ENCODE measurements at regions not wholly inside any gene's neighbourhood (a gene's known extent, or its start where the extent isn't known, plus 50 kb on each side); places are given as distances from the start of the nearest gene placed in this dataset.

DNA sequence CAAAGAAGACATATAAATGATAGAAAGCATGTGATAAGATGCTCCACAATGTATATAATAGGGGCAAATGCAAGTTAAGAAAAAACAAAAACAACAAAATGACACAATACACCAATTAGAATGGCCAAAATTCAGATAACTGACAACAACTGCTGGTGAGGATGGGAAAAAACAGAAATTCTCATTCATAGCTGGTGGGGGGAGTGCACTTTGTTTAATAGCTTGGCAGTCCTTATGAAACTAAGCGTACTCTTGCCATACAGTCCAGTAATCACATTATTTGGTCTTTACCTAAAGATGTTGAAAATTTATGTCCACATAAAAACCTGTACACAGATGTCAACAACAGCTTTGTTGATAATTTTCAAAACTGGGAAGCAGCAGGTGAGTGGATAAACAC, 791.1 kb upstream of the CDH10 start:
- intact Hi-C loops (cut with micrococcal nuclease; ENCODE audit: unreplicated experiment) = no loop called here
- Mint-ChIP-seq H3K4me3 (ENCODE audit: unreplicated experiment) (no peak overlapping the region), H3K4me1 (ENCODE audit: low read depth, unreplicated experiment) (no peaks in the 10 kb centered on the region), H3K27me3 (ENCODE audit: insufficient read depth, unreplicated experiment) (peaks cover 2% of the 10 kb centered on the region), H3K36me3 (ENCODE audit: insufficient read depth, unreplicated experiment) (no peaks in the 10 kb centered on the region), H3K9me3 (ENCODE audit: unreplicated experiment) (no peaks in the 10 kb centered on the region), H3K27ac (ENCODE audit: unreplicated experiment) (no peak overlapping the region)
- Histone ChIP-seq H3K36me3 (ENCODE audit: control insufficient read depth, insufficient read depth, low read length) (no peaks in the 10 kb centered on the region), H3K9me3 (no peaks in the 10 kb centered on the region), H3K4me1 (no peaks in the 10 kb centered on the region), H3K27me3 (replicated peaks; ENCODE audit: control insufficient read depth, insufficient read depth, low read length) (no peaks in the 10 kb centered on the region), H3K4me3 (ENCODE audit: low read depth, low read length) (no peak overlapping the region)
- TF ChIP-seq, protein P1, sequence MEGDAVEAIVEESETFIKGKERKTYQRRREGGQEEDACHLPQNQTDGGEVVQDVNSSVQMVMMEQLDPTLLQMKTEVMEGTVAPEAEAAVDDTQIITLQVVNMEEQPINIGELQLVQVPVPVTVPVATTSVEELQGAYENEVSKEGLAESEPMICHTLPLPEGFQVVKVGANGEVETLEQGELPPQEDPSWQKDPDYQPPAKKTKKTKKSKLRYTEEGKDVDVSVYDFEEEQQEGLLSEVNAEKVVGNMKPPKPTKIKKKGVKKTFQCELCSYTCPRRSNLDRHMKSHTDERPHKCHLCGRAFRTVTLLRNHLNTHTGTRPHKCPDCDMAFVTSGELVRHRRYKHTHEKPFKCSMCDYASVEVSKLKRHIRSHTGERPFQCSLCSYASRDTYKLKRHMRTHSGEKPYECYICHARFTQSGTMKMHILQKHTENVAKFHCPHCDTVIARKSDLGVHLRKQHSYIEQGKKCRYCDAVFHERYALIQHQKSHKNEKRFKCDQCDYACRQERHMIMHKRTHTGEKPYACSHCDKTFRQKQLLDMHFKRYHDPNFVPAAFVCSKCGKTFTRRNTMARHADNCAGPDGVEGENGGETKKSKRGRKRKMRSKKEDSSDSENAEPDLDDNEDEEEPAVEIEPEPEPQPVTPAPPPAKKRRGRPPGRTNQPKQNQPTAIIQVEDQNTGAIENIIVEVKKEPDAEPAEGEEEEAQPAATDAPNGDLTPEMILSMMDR (IDR thresholded peaks at IDR 0.05; ENCODE audit: insufficient read depth in 1 of 2, low read depth in 1 of 2, low read length in 1 of 2, severe bottlenecking in 1 of 2, unreplicated experiment in 1 of 2) = no peak
- no TSS peak for BruUV-seq (replicated peaks)
- no peak for DNase-seq
- POLR2A ChIA-PET = no interaction called here
- CTCF ChIA-PET = no interaction called here

DNA sequence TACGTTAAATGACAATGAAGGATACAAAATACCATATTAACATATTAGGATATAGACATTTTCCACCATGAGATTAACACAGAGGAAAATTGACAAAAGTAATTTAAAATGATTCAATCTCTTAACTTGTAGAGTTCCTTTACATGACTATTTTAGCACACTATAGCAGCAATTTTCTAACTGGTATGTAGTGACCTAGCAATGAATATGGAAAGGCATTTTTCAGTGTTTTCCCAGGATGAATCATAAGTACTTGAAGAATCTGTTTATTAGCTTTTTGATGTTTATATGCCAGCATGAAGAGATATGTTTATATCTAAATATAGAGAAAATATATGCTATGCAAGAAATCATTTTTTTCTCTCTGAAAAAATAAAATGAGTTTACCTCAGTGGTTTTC, 782.5 kb upstream of the CDH10 start:
- Histone ChIP-seq H3K27me3 (replicated peaks; ENCODE audit: control insufficient read depth, insufficient read depth, low read length) (no peaks in the 10 kb centered on the region), H3K4me3 (ENCODE audit: low read depth, low read length) (no peak overlapping the region), H3K9me3 (no peaks in the 10 kb centered on the region), H3K4me1 (no peaks in the 10 kb centered on the region), H3K36me3 (ENCODE audit: control insufficient read depth, insufficient read depth, low read length) (no peaks in the 10 kb centered on the region)
- no peaks in the 10 kb centered on the region for H3K4me1 Mint-ChIP-seq (ENCODE audit: low read depth, unreplicated experiment)
- no TSS peak for BruUV-seq (replicated peaks)
- no peak overlapping the region for H3K4me3 Mint-ChIP-seq (ENCODE audit: unreplicated experiment)
- ChIA-PET CTCF (no interaction called here), POLR2A (no interaction called here)
- DNase-seq = no peak
- intact Hi-C loops (cut with micrococcal nuclease; ENCODE audit: unreplicated experiment) = no loop called here
- H3K36me3 Mint-ChIP-seq (ENCODE audit: insufficient read depth, unreplicated experiment) = no peaks in the 10 kb centered on the region
- H3K27ac Mint-ChIP-seq (ENCODE audit: unreplicated experiment) = no peak overlapping the region
- TF ChIP-seq, protein P1 (IDR thresholded peaks at IDR 0.05; ENCODE audit: insufficient read depth in 1 of 2, low read depth in 1 of 2, low read length in 1 of 2, severe bottlenecking in 1 of 2, unreplicated experiment in 1 of 2) = no peak
- H3K9me3 Mint-ChIP-seq (ENCODE audit: unreplicated experiment) = no peaks in the 10 kb centered on the region
- no peaks in the 10 kb centered on the region for H3K27me3 Mint-ChIP-seq (ENCODE audit: insufficient read depth, unreplicated experiment)

DNA sequence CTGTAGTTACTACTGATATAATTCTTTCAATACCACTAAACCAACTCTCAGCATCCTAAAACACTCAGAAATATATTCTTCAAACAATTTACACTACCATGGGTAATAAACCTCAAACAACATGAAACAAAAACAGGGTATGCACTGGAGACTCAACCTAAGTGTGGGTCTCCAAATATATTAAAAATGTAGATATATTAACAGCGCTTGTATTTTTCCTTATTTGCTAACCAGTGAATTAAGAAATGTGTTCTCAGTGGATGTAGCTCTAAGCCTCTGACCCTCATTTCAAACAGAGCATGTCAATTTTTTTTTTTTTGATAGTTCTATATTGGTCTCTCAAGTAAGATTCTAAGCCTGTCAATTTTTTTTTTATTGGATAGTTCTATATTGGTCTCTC, 778.5 kb upstream of the CDH10 start:
- Histone ChIP-seq H3K9me3 (no peaks in the 10 kb centered on the region), H3K36me3 (ENCODE audit: control insufficient read depth, insufficient read depth, low read length) (no peaks in the 10 kb centered on the region), H3K27me3 (replicated peaks; ENCODE audit: control insufficient read depth, insufficient read depth, low read length) (no peaks in the 10 kb centered on the region), H3K4me3 (ENCODE audit: low read depth, low read length) (no peak overlapping the region), H3K4me1 (no peaks in the 10 kb centered on the region)
- CTCF ChIA-PET = no interaction called here
- Mint-ChIP-seq H3K9me3 (ENCODE audit: unreplicated experiment) (no peaks in the 10 kb centered on the region), H3K27me3 (ENCODE audit: insufficient read depth, unreplicated experiment) (no peaks in the 10 kb centered on the region), H3K27ac (ENCODE audit: unreplicated experiment) (no peak overlapping the region), H3K4me1 (ENCODE audit: low read depth, unreplicated experiment) (no peaks in the 10 kb centered on the region), H3K4me3 (ENCODE audit: unreplicated experiment) (no peak overlapping the region), H3K36me3 (ENCODE audit: insufficient read depth, unreplicated experiment) (no peaks in the 10 kb centered on the region)
- DNase-seq = no peak
- TF ChIP-seq, protein P1 (IDR thresholded peaks at IDR 0.05; ENCODE audit: insufficient read depth in 1 of 2, low read depth in 1 of 2, low read length in 1 of 2, severe bottlenecking in 1 of 2, unreplicated experiment in 1 of 2) = no peak
- BruUV-seq (replicated peaks) = no TSS peak
- POLR2A ChIA-PET = no interaction called here
- intact Hi-C loops (cut with micrococcal nuclease; ENCODE audit: unreplicated experiment) = no loop called here
